ENCODE measurements at regions not wholly inside any gene's neighbourhood (a gene's known extent, or its start where the extent isn't known, plus 50 kb on each side); places are given as distances from the start of the nearest gene placed in this dataset.

DNA sequence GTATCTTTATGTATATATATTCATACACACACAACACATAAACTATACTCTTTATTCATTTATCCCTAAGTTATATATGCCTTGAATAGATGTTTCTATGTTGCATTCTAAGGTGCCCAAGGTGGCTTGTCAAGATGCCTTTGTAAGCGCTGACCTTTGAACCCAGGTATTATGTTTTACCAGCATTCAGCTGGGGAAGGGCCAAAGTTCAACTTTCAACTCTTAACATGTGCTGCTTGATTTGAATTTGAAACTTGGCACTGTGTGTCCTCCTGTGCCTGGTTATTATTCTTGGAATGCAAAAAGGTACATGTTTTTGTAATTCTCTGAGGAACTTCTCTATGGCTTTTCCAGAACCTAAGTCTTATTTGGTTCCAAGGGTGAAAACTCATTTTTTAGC is 146.5 kb downstream of the EDN1 start:
- TF ChIP-seq CTCF (IDR thresholded peaks at IDR 0.05), result no peak
- no peak for TF ChIP-seq EZH2 (IDR thresholded peaks at IDR 0.05; ENCODE audit: borderline replicate concordance, insufficient read depth, low read depth, low read length, poor library complexity, severe bottlenecking)
